ENCODE measurements at regions not wholly inside any gene's neighbourhood (a gene's known extent, or its start where the extent isn't known, plus 50 kb on each side); places are given as distances from the start of the nearest gene placed in this dataset.
"Not testable (repeated sequence)": the region's sequence is repeated elsewhere in the genome, so short reads cannot be mapped to it uniquely, and the experiment has no call there.

GRCh38 chr4:30068234-30068633 is 651.9 kb upstream of the PCDH7 start:
- H3K27ac Mint-ChIP-seq = no peak overlapping the region
- H3K36me3 Mint-ChIP-seq (ENCODE audit: low read depth) = no peaks in the 10 kb centered on the region
- no peaks in the 10 kb centered on the region for H3K27me3 Mint-ChIP-seq
- no peak overlapping the region for H3K4me3 Mint-ChIP-seq
- no peaks in the 10 kb centered on the region for H3K9me3 Mint-ChIP-seq
- no peak for DNase-seq
- intact Hi-C loops (cut with micrococcal nuclease) = no loop called here
- H3K4me1 Mint-ChIP-seq = no peaks in the 10 kb centered on the region

GRCh38 chr4:30073011-30073710 is 647.0 kb upstream of the PCDH7 start:
- intact Hi-C loops (cut with micrococcal nuclease) = no loop called here
- no peak for DNase-seq

GRCh38 chr4:30092420-30093128 is 627.6 kb upstream of the PCDH7 start:
- H3K27ac Mint-ChIP-seq; H3K4me3 Mint-ChIP-seq; H3K36me3 Mint-ChIP-seq (ENCODE audit: low read depth); H3K4me1 Mint-ChIP-seq; DNase-seq; intact Hi-C loops (cut with micrococcal nuclease); H3K9me3 Mint-ChIP-seq; H3K27me3 Mint-ChIP-seq: not testable (repeated sequence)

More at GRCh38 chr4:30073011-30073710, 647.0 kb upstream of the PCDH7 start:
- no peak overlapping the region for H3K4me3 Mint-ChIP-seq
- H3K36me3 Mint-ChIP-seq (ENCODE audit: low read depth) = no peaks in the 10 kb centered on the region
- H3K27me3 Mint-ChIP-seq = no peaks in the 10 kb centered on the region
- no peaks in the 10 kb centered on the region for H3K4me1 Mint-ChIP-seq
- peaks cover 11% of the 10 kb centered on the region for H3K9me3 Mint-ChIP-seq
- H3K27ac Mint-ChIP-seq = no peak overlapping the region

- Mint-ChIP-seq H3K27ac (no peak overlapping the region), H3K9me3 (peaks cover 8% of the 10 kb centered on the region), H3K4me3 (no peak overlapping the region), H3K36me3 (ENCODE audit: low read depth) (no peaks in the 10 kb centered on the region), H3K4me1 (no peaks in the 10 kb centered on the region), H3K27me3 (no peaks in the 10 kb centered on the region)
- DNase-seq = no peak
- intact Hi-C loops (cut with micrococcal nuclease) = no loop called here
These were observed 625.3 kb upstream of the PCDH7 start for GRCh38 chr4:30094887-30095286.

GRCh38 chr4:30103455-30103854 is 616.7 kb upstream of the PCDH7 start:
- no peaks in the 10 kb centered on the region for H3K36me3 Mint-ChIP-seq (ENCODE audit: low read depth)
- no peaks in the 10 kb centered on the region for H3K27me3 Mint-ChIP-seq
- no peaks in the 10 kb centered on the region for H3K9me3 Mint-ChIP-seq
- H3K4me3 Mint-ChIP-seq = no peak overlapping the region
- intact Hi-C loops (cut with micrococcal nuclease) = no loop called here
- H3K27ac Mint-ChIP-seq = no peak overlapping the region
- H3K4me1 Mint-ChIP-seq = no peaks in the 10 kb centered on the region
- no peak for DNase-seq

- Mint-ChIP-seq H3K4me1 (no peaks in the 10 kb centered on the region), H3K27ac (no peak overlapping the region), H3K36me3 (ENCODE audit: low read depth) (no peaks in the 10 kb centered on the region), H3K4me3 (no peak overlapping the region), H3K9me3 (peaks cover 8% of the 10 kb centered on the region), H3K27me3 (no peaks in the 10 kb centered on the region)
- intact Hi-C loops (cut with micrococcal nuclease) = no loop called here
- DNase-seq = no peak
These were observed 603.8 kb upstream of the PCDH7 start for GRCh38 chr4:30116401-30116800.

- no peaks in the 10 kb centered on the region for H3K27me3 Mint-ChIP-seq
- H3K4me3 Mint-ChIP-seq = no peak overlapping the region
- no peak overlapping the region for H3K27ac Mint-ChIP-seq
- DNase-seq = no peak
- H3K4me1 Mint-ChIP-seq = no peaks in the 10 kb centered on the region
- intact Hi-C loops (cut with micrococcal nuclease) = no loop called here
- H3K36me3 Mint-ChIP-seq (ENCODE audit: low read depth) = no peaks in the 10 kb centered on the region
- H3K9me3 Mint-ChIP-seq = peaks cover 4% of the 10 kb centered on the region
These were observed 602.7 kb upstream of the PCDH7 start for GRCh38 chr4:30117433-30117832.

- no peaks in the 10 kb centered on the region for H3K4me1 Mint-ChIP-seq
- no peak overlapping the region for H3K27ac Mint-ChIP-seq
- H3K27me3 Mint-ChIP-seq = no peaks in the 10 kb centered on the region
- DNase-seq = no peak
- no peak overlapping the region for H3K4me3 Mint-ChIP-seq
- no peaks in the 10 kb centered on the region for H3K36me3 Mint-ChIP-seq (ENCODE audit: low read depth)
- intact Hi-C loops (cut with micrococcal nuclease) = no loop called here
- no peaks in the 10 kb centered on the region for H3K9me3 Mint-ChIP-seq
These were observed 597.5 kb upstream of the PCDH7 start for GRCh38 chr4:30122711-30123110.

- H3K27me3 Mint-ChIP-seq; intact Hi-C loops (cut with micrococcal nuclease): not testable (repeated sequence)
These were observed 595.5 kb upstream of the PCDH7 start for GRCh38 chr4:30124621-30125020.

GRCh38 chr4:30125868-30126267 is 594.3 kb upstream of the PCDH7 start:
- H3K4me3 Mint-ChIP-seq = no peak overlapping the region
- H3K27ac Mint-ChIP-seq = no peak overlapping the region
- intact Hi-C loops (cut with micrococcal nuclease) = no loop called here
- no peaks in the 10 kb centered on the region for H3K9me3 Mint-ChIP-seq
- no peaks in the 10 kb centered on the region for H3K4me1 Mint-ChIP-seq
- no peaks in the 10 kb centered on the region for H3K36me3 Mint-ChIP-seq (ENCODE audit: low read depth)
- DNase-seq = no peak
- no peaks in the 10 kb centered on the region for H3K27me3 Mint-ChIP-seq

More at GRCh38 chr4:30124621-30125020, 595.5 kb upstream of the PCDH7 start:
- not testable (repeated sequence) for DNase-seq; H3K4me1 Mint-ChIP-seq; H3K4me3 Mint-ChIP-seq; H3K9me3 Mint-ChIP-seq; H3K27ac Mint-ChIP-seq; H3K36me3 Mint-ChIP-seq (ENCODE audit: low read depth)

- Mint-ChIP-seq H3K9me3 (no peaks in the 10 kb centered on the region), H3K27me3 (no peaks in the 10 kb centered on the region), H3K27ac (no peak overlapping the region), H3K36me3 (ENCODE audit: low read depth) (no peaks in the 10 kb centered on the region), H3K4me1 (no peaks in the 10 kb centered on the region), H3K4me3 (no peak overlapping the region)
- intact Hi-C loops (cut with micrococcal nuclease) = no loop called here
- no peak for DNase-seq
These were observed 593.8 kb upstream of the PCDH7 start for GRCh38 chr4:30126351-30126750.

- intact Hi-C loops (cut with micrococcal nuclease); H3K27ac Mint-ChIP-seq; H3K9me3 Mint-ChIP-seq; H3K4me3 Mint-ChIP-seq; H3K4me1 Mint-ChIP-seq; H3K36me3 Mint-ChIP-seq (ENCODE audit: low read depth); DNase-seq; H3K27me3 Mint-ChIP-seq: not testable (repeated sequence)
These were observed 571.3 kb upstream of the PCDH7 start for GRCh38 chr4:30148828-30149227.

GRCh38 chr4:30149539-30149938 is 570.6 kb upstream of the PCDH7 start:
- H3K4me1 Mint-ChIP-seq; H3K4me3 Mint-ChIP-seq; intact Hi-C loops (cut with micrococcal nuclease); DNase-seq; H3K27ac Mint-ChIP-seq; H3K27me3 Mint-ChIP-seq; H3K9me3 Mint-ChIP-seq; H3K36me3 Mint-ChIP-seq (ENCODE audit: low read depth): not testable (repeated sequence)

GRCh38 chr4:30153427-30153826 is 566.7 kb upstream of the PCDH7 start:
- Mint-ChIP-seq H3K9me3 (peaks cover 5% of the 10 kb centered on the region), H3K4me3 (no peak overlapping the region), H3K27ac (no peak overlapping the region), H3K4me1 (no peaks in the 10 kb centered on the region), H3K36me3 (ENCODE audit: low read depth) (no peaks in the 10 kb centered on the region), H3K27me3 (no peaks in the 10 kb centered on the region)
- DNase-seq = no peak
- intact Hi-C loops (cut with micrococcal nuclease) = no loop called here

GRCh38 chr4:30160140-30160539 is 560.0 kb upstream of the PCDH7 start:
- no peak overlapping the region for H3K4me3 Mint-ChIP-seq
- H3K9me3 Mint-ChIP-seq = peaks cover 5% of the 10 kb centered on the region
- intact Hi-C loops (cut with micrococcal nuclease) = no loop called here
- no peaks in the 10 kb centered on the region for H3K4me1 Mint-ChIP-seq
- no peak overlapping the region for H3K27ac Mint-ChIP-seq
- DNase-seq = no peak
- H3K27me3 Mint-ChIP-seq = no peaks in the 10 kb centered on the region
- H3K36me3 Mint-ChIP-seq (ENCODE audit: low read depth) = no peaks in the 10 kb centered on the region

Measured in activated CD4-positive, alpha-beta T cell treated with anti-CD3 and anti-CD28 coated beads, Interleukin-2, amount 10 ng/mL, durations not matched to agents 24 days and 14 days (primary cell).